ENCODE measurements at regions not wholly inside any gene's neighbourhood (a gene's known extent, or its start where the extent isn't known, plus 50 kb on each side); places are given as distances from the start of the nearest gene placed in this dataset.

DNA sequence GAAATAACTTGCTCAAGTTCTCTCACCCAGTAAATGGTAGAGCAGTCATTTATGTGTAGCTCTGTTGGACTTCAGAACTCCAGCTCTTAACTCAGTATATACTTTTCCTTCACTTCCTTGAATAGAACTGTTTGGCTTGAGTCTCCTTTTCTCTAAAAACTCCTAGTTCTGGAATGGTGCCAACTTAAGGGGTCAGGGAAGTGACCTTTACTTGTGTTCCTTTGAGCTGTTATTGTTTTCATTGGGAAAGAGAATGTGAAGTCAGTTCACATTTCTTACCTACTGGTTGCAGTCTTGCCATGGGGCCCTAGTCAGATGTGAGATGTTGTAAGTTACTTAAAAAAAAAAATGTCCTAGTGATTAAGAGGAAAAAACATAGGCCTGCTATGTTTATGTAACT lies 77.0 kb upstream of the MACF1 start:
- in situ Hi-C loops (cut with MboI; ENCODE audit: low sequenced_read_pairs, unreplicated experiment): no loop called here
- DNase-seq (ENCODE audit: low spot score): no peak
- TF ChIP-seq, protein P1, sequence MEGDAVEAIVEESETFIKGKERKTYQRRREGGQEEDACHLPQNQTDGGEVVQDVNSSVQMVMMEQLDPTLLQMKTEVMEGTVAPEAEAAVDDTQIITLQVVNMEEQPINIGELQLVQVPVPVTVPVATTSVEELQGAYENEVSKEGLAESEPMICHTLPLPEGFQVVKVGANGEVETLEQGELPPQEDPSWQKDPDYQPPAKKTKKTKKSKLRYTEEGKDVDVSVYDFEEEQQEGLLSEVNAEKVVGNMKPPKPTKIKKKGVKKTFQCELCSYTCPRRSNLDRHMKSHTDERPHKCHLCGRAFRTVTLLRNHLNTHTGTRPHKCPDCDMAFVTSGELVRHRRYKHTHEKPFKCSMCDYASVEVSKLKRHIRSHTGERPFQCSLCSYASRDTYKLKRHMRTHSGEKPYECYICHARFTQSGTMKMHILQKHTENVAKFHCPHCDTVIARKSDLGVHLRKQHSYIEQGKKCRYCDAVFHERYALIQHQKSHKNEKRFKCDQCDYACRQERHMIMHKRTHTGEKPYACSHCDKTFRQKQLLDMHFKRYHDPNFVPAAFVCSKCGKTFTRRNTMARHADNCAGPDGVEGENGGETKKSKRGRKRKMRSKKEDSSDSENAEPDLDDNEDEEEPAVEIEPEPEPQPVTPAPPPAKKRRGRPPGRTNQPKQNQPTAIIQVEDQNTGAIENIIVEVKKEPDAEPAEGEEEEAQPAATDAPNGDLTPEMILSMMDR (IDR thresholded peaks at IDR 0.05; ENCODE audit: borderline replicate concordance, control extremely low read depth, extremely low read depth, insufficient read depth, missing control alignments): no peak

DNA sequence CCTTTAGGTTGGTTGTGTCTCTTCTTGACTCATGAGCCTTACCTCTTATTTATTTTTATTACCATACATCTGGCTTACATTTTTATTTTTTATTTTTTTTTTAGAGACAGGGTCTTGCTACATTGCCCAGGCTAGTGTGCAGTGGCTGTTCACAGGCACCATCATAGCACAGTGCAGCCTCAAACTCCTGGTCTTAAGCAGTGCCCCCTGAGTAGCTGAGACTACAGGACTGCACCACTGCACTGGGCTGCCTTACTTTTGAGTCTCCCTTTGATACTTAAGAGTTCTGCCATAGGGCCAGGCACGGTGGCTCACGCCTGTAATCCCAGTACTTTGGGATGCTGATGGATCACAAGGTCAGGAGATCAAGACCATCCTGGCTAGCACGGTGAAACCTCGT lies 76.4 kb upstream of the MACF1 start:
- no peak for DNase-seq (ENCODE audit: low spot score)
- TF ChIP-seq, protein P1 (IDR thresholded peaks at IDR 0.05; ENCODE audit: borderline replicate concordance, control extremely low read depth, extremely low read depth, insufficient read depth, missing control alignments): no peak
- in situ Hi-C loops (cut with MboI; ENCODE audit: low sequenced_read_pairs, unreplicated experiment): no loop called here

DNA sequence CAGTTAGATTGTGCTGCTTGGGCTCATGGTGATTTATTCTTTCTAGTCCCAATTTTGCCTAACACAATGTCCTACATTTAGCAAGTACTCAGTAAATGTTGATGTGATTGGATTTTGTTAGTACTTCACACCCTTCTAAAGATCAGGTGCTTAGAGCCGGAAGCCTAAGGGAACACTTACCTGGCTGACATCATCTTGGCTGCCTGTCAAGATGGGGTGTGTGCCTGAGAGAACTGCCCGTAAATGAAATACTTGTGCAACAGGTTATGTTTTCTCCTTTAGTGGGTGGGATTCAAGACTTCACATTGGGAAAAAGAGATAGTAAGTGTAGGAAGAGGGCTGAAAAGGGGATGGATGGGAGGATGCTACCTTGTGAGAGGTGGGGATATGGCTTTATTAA lies 75.5 kb upstream of the MACF1 start:
- TF ChIP-seq, protein P1 (IDR thresholded peaks at IDR 0.05; ENCODE audit: borderline replicate concordance, control extremely low read depth, extremely low read depth, insufficient read depth, missing control alignments): no peak
- DNase-seq (ENCODE audit: low spot score): no peak
- in situ Hi-C loops (cut with MboI; ENCODE audit: low sequenced_read_pairs, unreplicated experiment): no loop called here

DNA sequence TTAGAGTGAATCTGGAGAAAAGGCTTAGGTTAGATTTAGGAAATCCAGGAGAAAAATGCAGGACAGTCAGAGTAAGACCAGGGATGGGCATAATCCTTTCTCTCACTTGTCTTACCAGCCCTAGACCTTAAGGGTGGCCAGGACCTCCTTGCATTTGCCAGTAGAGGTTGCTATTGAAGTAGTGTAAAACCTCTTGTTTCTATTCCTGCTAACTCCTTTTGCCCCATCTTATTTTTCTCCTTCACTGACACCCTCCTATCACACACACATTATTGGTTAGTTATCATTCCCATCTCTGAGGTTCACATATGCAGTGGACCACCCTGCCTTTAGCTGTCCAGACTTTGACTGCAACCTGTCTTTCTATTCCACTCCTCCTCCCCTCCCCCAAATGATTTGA lies 75.0 kb upstream of the MACF1 start:
- TF ChIP-seq, protein P1 (IDR thresholded peaks at IDR 0.05; ENCODE audit: borderline replicate concordance, control extremely low read depth, extremely low read depth, insufficient read depth, missing control alignments): peak; percentile 27
- DNase-seq (ENCODE audit: low spot score): peak; percentile 35

DNA sequence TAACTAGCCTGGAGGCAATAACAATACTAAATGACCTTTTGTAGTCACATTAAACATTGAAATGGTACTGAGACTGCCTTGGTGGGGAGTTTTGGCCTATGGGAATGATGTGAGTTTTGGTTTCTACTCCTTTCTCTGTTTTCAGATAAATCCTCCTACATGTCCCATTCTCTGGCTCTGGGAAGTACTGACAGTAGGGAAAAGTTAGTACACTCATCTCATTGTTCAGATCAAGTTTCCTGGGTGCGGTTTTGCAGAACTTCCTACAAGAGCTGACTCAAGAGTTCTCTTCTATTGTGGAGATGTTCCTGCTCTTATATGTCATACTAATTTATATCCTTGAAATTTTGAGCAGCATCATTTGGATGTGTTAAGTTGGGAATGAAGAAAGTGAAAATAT lies 74.2 kb upstream of the MACF1 start:
- DNase-seq (ENCODE audit: low spot score): no peak
- in situ Hi-C loops (cut with MboI; ENCODE audit: low sequenced_read_pairs, unreplicated experiment): no loop called here
- TF ChIP-seq, protein P1 (IDR thresholded peaks at IDR 0.05; ENCODE audit: borderline replicate concordance, control extremely low read depth, extremely low read depth, insufficient read depth, missing control alignments): no peak

More for the DNA sequence above, 75.0 kb upstream of the MACF1 start:
- in situ Hi-C loops (cut with MboI; ENCODE audit: low sequenced_read_pairs, unreplicated experiment): no loop called here

DNA sequence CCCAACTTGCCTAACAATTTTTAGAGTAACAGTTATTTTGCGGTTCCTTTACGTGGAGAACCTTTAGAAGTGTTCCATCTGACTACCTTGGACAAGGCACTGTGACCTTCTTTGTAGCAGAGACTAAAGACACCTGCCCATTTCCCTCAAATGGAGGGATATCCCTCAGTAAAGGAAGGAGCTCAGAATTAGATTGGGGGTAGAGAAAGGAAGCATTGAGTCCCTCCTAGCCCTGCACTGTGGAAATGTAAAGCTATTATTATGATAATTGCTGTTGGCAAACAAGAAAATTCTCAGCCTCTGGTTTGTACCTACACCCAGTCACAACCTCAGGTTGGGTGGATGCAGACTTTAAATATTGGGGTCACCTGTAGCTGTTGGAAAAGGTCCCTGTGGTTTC lies 72.6 kb upstream of the MACF1 start:
- TF ChIP-seq, protein P1 (IDR thresholded peaks at IDR 0.05; ENCODE audit: borderline replicate concordance, control extremely low read depth, extremely low read depth, insufficient read depth, missing control alignments): no peak
- in situ Hi-C loops (cut with MboI; ENCODE audit: low sequenced_read_pairs, unreplicated experiment): no loop called here
- no peak for DNase-seq (ENCODE audit: low spot score)
